Retinal pigment epithelial cell (primary cell): ENCODE measurements at regions not wholly inside any gene's neighbourhood (a gene's known extent, or its start where the extent isn't known, plus 50 kb on each side); places are given as distances from the start of the nearest gene placed in this dataset.

ENCODE experiments used
- DNase-seq: peaks from one replicate; pipeline ENCODE4 v3.0.0-alpha.2; 2010; ENCODE audit warnings: low read depth
- H3K4me3 ChIP-seq: 2 replicates; pipeline ENCODE4 v1.5.1; 2011; ENCODE audit warnings: mild to moderate bottlenecking, low read length, control low read depth, moderate library complexity
- CTCF ChIP-seq: conservative IDR thresholded peaks from 2 replicates; pipeline ENCODE4 v1.5.1; 2011; ENCODE audit warnings: low read depth, low read length, control low read depth, inconsistent platforms

GRCh38 chr2:14245901-14246300 lies 386.6 kb upstream of the LRATD1 start:
- TF ChIP-seq CTCF, result no peak
- no peak for DNase-seq

GRCh38 chr2:14255135-14255820 lies 377.2 kb upstream of the LRATD1 start:
- no peak for DNase-seq
- TF ChIP-seq CTCF, result no peak
- no peak overlapping the region for H3K4me3 ChIP-seq

More at GRCh38 chr2:14245901-14246300, 386.6 kb upstream of the LRATD1 start:
- H3K4me3 ChIP-seq, result no peak overlapping the region

GRCh38 chr2:14256890-14257289 lies 375.6 kb upstream of the LRATD1 start:
- TF ChIP-seq CTCF, result no peak
- no peak overlapping the region for H3K4me3 ChIP-seq
- peak; percentile 73 for DNase-seq

- peak; percentile 14 for DNase-seq
- H3K4me3 ChIP-seq, result no peak overlapping the region
- no peak for TF ChIP-seq CTCF
These were observed 374.6 kb upstream of the LRATD1 start for GRCh38 chr2:14257801-14258507.

GRCh38 chr2:14261771-14262170 lies 370.7 kb upstream of the LRATD1 start:
- DNase-seq, result no peak
- H3K4me3 ChIP-seq, result no peak overlapping the region
- no peak for TF ChIP-seq CTCF

- no peak overlapping the region for H3K4me3 ChIP-seq
- no peak for DNase-seq
- TF ChIP-seq CTCF, result no peak
These were observed 369.5 kb upstream of the LRATD1 start for GRCh38 chr2:14263053-14263452.

GRCh38 chr2:14270036-14270582 lies 362.4 kb upstream of the LRATD1 start:
- no peak for TF ChIP-seq CTCF
- no peak overlapping the region for H3K4me3 ChIP-seq
- DNase-seq, result no peak
